ENCODE measurements at regions not wholly inside any gene's neighbourhood (a gene's known extent, or its start where the extent isn't known, plus 50 kb on each side); places are given as distances from the start of the nearest gene placed in this dataset.
A peak's percentile ranks its signal among the peaks of the same experiment; 100 is the strongest.
"Not testable (repeated sequence)": the region's sequence is repeated elsewhere in the genome, so short reads cannot be mapped to it uniquely, and the experiment has no call there.

- DNase-seq = no peak
Observed at GRCh38 chr7:130789436-130789835, 55.4 kb upstream of the KLF14 start.

DNA sequence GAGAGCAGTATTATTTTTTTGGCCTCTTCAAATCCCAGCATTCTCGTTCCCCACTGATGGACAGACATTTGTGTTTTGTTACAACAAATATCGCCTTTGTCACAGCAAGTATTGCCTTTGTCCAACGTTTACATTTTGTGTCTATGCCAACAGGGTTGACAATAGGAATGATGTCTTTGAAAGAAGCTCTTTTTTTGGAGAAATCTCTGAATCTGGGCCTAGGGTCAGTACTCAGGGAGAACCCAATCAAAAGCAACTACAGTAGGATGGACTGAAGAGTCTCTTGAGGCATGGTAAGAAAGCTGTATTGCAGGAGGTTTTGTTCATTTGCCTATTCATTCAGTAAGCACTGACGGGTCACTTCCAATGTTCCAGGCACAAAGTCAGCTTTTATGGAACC, 57.7 kb upstream of the KLF14 start:
- DNase-seq = no peak

DNA sequence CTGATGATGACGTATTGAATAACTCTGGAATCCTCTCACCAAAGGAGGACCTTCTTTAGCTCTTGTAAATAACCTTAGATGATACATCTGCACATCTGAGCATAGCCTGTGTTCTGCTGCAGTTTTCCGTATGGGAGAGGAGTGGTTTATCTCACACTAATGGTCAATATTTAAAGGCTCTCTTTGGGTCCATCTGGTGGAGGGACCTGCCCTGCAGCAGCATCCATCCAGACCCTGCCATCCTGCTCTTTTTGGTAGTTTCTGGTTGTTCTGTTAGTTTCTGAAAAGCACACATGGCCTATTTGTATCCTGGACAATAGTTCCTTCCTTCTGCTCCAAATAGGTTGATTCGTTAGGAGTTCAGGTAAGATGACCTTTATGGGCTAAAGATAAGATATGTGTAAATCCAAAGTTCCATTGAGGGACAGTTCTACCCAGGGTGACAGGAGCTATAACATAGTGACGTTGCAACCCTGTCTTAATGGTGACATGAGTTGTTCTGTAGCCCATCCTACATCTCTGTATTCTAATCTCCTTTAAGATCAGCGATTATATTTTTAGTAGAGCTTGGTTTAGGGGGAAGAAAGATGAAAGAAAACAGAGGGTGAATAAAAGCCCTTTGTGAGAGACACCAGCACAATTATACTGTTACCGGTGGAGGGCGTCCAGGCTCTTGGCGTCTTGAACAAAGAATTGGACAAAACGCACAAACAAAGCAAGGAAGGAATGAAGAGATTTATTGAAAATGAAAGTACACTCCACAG, 60.0 kb upstream of the KLF14 start:
- no peak for DNase-seq

DNA sequence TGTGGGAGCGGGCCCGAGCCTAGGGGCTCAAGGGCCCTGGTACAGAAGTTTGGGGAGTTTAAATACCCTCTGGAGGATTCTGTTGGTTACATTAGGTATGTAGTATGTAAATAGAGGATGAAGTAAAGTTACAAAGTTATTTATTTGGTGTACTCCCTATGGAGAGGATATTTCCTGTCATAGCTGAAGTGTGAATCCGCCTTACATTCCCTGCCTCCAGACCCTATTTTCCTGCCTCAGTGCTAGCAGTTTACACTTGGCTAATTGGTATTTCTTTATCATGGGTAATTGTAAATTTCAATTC, 60.6 kb upstream of the KLF14 start:
- DNase-seq = no peak

GRCh38 chr7:130796425-130796824, 62.4 kb upstream of the KLF14 start:
- DNase-seq = not testable (repeated sequence)

DNA sequence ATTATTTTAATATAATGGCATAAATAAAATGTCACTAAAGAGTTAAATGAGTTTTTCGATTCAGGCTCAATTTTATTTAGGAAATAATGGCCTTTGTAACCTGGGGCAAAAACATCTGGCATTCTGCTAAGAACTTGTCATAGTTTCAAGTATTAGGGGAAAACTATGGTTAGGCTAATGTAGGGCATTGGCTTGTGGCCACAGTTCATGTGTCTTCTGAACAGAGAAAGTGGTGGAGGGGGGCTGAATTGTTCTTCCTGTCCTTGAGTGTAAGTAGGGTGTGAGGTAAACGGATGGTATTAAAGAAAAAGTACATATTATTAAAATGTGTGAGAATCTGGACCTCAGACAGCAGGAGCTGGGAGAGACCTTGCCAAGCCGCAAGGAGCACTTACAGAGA, 69.1 kb upstream of the KLF14 start:
- DNase-seq = no peak

DNA sequence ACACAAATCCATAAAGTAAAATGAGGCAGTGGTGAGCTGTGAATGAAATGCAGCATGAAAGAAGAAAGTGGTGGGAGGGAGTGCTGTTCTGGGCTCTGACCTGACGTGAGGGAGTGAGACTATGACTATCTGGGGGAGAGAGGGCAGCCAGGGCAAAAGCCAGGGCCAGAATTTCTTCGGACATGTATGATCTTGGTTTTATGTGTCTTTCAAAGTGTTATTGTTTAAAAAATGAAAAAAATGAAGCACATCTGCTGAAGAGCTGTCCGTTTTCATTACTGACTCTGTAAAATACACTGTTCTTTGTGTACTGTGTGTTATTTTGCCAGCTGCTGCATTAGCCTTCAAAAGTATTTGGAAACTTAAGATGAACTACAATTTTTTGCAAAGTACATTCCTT, 70.2 kb upstream of the KLF14 start:
- DNase-seq = no peak

DNA sequence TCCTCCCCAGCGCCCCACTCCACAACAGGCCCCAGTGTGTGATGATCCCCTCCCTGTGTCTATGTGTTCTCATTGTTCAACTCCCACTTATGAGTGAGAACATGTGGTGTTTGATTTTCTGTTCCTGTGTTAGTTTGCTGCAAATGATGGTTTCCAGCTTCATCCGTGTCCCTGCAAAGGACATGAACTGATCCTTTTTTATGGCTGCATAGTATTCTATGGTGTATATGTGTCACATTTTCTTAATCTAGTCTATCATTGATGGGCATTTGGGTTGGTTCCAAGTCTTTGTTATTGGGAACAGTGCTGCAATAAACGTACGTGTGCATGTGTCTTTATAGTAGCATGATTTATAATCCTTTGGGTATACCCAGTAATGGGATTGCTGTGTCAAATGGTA, 78.8 kb upstream of the KLF14 start:
- DNase-seq = not testable (repeated sequence)

DNA sequence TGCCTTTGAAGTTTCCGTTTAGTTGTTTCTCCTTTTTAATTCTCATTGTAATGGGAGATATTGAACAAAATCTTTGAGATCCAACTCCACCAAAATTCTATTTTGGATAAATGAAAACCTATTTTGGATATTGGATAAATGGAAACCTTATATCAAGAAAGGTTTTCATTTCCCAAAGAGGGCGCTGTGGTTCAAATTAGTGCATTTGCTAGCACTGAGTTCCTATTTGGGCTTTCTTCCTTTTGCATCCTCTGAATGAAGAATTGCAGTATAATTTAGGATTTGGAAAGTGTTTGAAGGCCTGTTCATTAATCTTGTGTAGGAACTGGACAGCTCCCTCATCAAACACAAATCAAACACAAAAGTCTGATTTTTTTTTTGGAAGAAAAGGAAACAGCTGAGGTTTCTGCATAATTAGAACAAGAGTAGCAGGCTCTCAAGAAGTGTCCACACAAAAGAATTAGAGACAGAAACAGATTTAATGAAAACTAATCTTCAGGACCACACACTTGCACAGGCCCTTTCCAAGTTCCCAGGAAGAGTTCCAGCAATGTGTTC, 80.8 kb upstream of the KLF14 start:
- DNase-seq = peak in 1 of 2 experiments; percentile 19

GRCh38 chr7:130818056-130818455, 84.0 kb upstream of the KLF14 start:
- DNase-seq = no peak

DNA sequence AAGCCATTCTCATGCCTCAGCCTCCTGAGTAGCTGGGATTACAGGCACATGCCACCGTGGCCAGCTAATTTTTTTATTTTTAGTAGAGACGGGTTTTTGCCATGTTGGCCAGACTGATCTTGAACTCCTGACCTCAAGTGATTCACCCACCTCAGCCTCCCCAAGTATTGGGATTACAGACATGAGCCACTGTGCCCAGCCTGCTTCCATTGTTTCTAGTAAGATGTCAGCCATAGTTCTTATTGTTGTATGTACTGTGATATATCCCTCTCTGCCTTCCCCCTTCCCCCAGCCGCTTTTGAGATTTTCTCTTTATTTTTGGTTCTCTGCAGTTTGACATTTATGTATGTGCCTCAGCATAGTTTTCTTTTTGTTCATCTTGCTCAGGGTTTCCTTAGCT, 87.9 kb upstream of the KLF14 start:
- DNase-seq = no peak

DNA sequence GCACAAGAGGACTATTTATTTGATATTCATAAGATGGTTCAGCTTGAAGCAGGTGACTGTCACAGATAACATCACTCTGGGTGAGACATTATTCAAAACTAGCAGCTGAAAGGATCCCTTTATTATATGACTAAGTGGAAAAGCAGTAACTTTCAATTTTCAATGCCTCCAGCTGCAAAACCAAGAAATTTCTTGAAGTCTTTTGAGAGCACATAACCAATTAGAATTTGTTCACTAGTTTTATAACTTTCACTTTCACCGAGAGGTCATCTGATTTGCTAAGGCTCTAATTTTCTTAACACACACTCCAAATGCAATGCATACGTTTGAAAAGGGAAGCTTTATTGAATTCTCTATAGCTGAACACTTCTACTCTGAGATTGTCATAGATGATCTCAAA, 88.6 kb upstream of the KLF14 start:
- no peak for DNase-seq

DNA sequence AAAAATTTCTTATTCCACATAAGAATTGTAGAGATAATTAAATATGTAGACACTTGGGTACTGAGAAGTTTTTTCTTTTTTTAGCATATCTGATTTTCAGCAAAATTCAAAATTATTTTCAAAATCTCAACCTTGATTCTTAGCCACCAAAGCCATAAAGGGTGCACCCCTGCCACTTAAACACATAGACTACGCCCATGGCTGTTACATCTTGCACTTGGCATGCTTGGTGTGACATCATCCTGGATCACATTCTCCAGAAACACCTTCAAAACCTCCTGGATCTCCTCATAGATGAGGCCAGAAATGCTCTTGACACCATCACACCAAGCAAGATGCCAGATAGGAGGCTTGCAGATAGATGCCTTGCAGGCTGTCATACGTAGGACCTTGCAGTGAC, 89.1 kb upstream of the KLF14 start:
- DNase-seq = no peak

- no peak for DNase-seq
Observed at GRCh38 chr7:130825819-130826218, 91.8 kb upstream of the KLF14 start.

DNA sequence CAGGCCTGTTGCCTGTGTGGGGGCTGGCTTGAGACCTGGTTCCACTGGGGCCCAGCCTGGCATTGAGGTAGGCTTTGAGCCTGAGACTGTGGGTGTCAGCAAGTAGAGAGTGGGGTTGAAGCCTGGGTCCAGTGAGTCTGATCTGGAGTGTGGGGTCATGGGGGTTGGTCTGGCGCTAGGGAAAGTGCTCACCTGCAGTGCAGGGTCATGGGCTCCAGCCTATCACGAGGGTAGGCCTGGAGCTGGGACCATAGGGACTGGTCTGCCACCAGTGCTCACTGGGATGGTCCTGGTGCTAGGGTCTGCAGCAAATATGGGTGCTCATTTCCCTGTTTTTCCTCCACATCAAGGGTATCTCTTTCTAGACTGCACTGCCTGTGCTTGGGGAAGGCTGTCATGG, 95.4 kb upstream of the KLF14 start:
- no peak for DNase-seq

DNA sequence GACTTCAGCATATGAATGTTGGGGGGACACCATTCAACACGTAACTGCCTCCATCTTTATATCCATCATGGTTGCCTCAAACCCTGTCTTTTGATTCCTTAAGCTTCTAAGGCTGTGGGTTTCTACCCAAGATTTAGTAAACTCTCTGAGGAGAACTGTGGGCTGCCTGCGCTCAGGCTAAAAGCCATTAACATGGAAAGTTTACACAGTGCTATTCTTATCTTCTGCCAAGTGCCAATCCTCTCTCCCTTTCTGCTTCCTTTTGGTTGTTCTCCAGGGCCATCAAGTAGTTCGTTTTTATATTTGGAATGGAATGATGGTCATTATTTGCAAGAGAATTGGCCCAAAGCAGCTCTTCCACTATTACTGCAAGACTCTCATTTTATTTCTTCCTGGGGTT, 97.3 kb upstream of the KLF14 start:
- DNase-seq = no peak

- DNase-seq = peak; percentile 34 to 40
Observed at GRCh38 chr7:130831817-130832481, 97.9 kb upstream of the KLF14 start.

- no peak for DNase-seq
Observed at GRCh38 chr7:130838738-130839137, 104.7 kb upstream of the KLF14 start.

- DNase-seq = no peak
Observed at GRCh38 chr7:130840599-130840998, 106.6 kb upstream of the KLF14 start.

DNA sequence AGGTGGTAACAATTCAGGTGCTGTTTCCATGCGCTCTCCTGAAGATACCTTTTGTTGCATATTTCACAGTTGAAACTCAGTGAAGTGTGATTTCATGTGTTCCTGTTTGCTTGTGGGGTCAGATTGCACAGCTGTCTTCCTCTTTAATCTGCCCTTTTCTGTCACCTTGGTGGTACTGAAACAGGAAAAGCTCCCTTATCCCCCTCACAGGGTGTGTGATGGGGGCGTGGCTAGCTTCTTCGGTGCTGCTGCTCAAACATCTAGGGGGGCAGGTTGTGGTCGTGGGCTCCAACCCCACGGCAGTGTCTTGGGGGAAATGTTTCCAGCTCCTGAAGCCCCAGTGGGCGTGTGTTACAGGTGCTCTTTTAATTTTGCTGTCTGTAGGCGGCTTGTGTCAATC, 107.4 kb upstream of the KLF14 start:
- no peak for DNase-seq

- no peak for DNase-seq
Observed at GRCh38 chr7:130843703-130844102, 109.7 kb upstream of the KLF14 start.

- DNase-seq = no peak
Observed at GRCh38 chr7:130844811-130845580, 111.0 kb upstream of the KLF14 start.

- no peak for DNase-seq
Observed at GRCh38 chr7:130845581-130846085, 111.6 kb upstream of the KLF14 start.

DNA sequence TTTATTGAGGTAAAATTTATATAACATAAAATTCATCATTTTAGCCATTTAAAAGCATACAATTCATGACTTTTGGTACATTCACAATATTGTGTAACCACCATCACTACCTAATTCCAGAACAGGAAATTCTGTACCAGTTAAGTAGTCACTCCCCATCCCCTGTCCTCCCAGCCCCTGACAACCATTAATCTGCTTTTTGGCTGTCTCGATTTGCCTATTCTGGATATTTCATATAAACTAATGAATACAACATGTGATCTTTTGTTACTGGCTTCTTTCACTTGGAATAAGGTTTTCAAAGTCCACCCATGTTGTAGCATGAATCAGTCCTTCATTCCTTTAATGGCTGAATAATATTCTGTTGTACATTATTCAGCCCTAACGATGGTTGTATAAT, 115.6 kb upstream of the KLF14 start:
- no peak for DNase-seq

Measured in NCI-H2081 (cell line).